ACHN (cell line): ENCODE measurements at regions not wholly inside any gene's neighbourhood (a gene's known extent, or its start where the extent isn't known, plus 50 kb on each side); places are given as distances from the start of the nearest gene placed in this dataset.

Experiments used
- DNase-seq: peaks from one replicate; pipeline ENCODE4 v3.0.0-alpha.2; 2015
- in situ Hi-C: cut with HindIII; loops from 2 replicates; pipeline ENCODE4 v1.10.0; 2017; ENCODE audit warnings: low sequenced_read_pairs, low pct_ligation_motif_present, low pct_unique_long_range_greater_than_20kb

- in situ Hi-C loops = no loop called here
- DNase-seq = no peak
These were observed 108.6 kb downstream of the DLL1 start for GRCh38 chr6:170182093-170182780.

- no peak for DNase-seq
- in situ Hi-C loops = no loop called here
These were observed 109.6 kb downstream of the DLL1 start for GRCh38 chr6:170181338-170181690.

- in situ Hi-C loops = no loop called here
- DNase-seq = no peak
These were observed 110.1 kb downstream of the DLL1 start for GRCh38 chr6:170180671-170181337.

- in situ Hi-C loops = no loop called here
- DNase-seq = no peak
These were observed 111.1 kb downstream of the DLL1 start for GRCh38 chr6:170179616-170180324.

GRCh38 chr6:170178561-170179477, 112.1 kb downstream of the DLL1 start:
- in situ Hi-C loops = no loop called here
- DNase-seq = no peak

- no peak for DNase-seq
These were observed 112.9 kb downstream of the DLL1 start for GRCh38 chr6:170177772-170178560.

GRCh38 chr6:170176898-170177771, 113.7 kb downstream of the DLL1 start:
- DNase-seq = no peak
- in situ Hi-C loops = no loop called here

More at GRCh38 chr6:170177772-170178560, 112.9 kb downstream of the DLL1 start:
- in situ Hi-C loops = no loop called here

- no peak for DNase-seq
- in situ Hi-C loops = no loop called here
These were observed 114.6 kb downstream of the DLL1 start for GRCh38 chr6:170176136-170176897.

- in situ Hi-C loops = no loop called here
- DNase-seq = no peak
These were observed 115.2 kb downstream of the DLL1 start for GRCh38 chr6:170175644-170176135.

GRCh38 chr6:170174771-170175643, 115.9 kb downstream of the DLL1 start:
- in situ Hi-C loops = no loop called here
- DNase-seq = no peak

- DNase-seq = no peak
- in situ Hi-C loops = no loop called here
These were observed 116.6 kb downstream of the DLL1 start for GRCh38 chr6:170174124-170174770.

- DNase-seq = no peak
- in situ Hi-C loops = no loop called here
These were observed 117.5 kb downstream of the DLL1 start for GRCh38 chr6:170173335-170173881.

- in situ Hi-C loops = no loop called here
- DNase-seq = no peak
These were observed 118.0 kb downstream of the DLL1 start for GRCh38 chr6:170172825-170173256.

- DNase-seq = no peak
- in situ Hi-C loops = no loop called here
These were observed 118.5 kb downstream of the DLL1 start for GRCh38 chr6:170172392-170172791.

GRCh38 chr6:170167657-170168159, 123.2 kb downstream of the DLL1 start:
- in situ Hi-C loops = no loop called here
- no peak for DNase-seq
